ENCODE measurements at regions not wholly inside any gene's neighbourhood (a gene's known extent, or its start where the extent isn't known, plus 50 kb on each side); places are given as distances from the start of the nearest gene placed in this dataset.

DNA sequence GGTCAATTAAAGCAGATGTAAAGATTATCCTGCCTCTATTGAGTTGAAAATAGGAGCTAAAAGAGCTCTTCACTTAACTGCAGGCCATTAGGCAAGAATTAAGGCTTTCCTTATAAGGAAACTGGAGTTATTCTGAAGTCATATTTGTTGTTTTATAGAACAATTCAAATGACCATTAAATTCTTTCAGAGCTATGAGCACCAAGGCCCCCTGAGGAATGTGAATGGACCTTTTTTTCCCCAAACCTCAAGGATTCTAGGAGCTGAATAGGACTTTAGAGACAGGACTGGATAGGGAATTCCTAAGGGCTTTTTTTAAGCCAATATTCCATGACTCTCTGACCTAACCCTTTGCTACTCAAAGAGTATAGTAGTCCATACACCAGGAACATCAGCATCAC is 565.7 kb upstream of the BTBD3 start:
- Histone ChIP-seq H3K36me3 (no peaks in the 10 kb centered on the region), H3K9me3 (no peaks in the 10 kb centered on the region), H3K27me3 (no peaks in the 10 kb centered on the region), H3K4me1 (no peaks in the 10 kb centered on the region), H3K27ac (no peak overlapping the region), H3K4me3 (no peak overlapping the region)
- DNase-seq, result no peak
- no peak for TF ChIP-seq POLR2A (IDR thresholded peaks at IDR 0.05)
- TF ChIP-seq, protein P1, sequence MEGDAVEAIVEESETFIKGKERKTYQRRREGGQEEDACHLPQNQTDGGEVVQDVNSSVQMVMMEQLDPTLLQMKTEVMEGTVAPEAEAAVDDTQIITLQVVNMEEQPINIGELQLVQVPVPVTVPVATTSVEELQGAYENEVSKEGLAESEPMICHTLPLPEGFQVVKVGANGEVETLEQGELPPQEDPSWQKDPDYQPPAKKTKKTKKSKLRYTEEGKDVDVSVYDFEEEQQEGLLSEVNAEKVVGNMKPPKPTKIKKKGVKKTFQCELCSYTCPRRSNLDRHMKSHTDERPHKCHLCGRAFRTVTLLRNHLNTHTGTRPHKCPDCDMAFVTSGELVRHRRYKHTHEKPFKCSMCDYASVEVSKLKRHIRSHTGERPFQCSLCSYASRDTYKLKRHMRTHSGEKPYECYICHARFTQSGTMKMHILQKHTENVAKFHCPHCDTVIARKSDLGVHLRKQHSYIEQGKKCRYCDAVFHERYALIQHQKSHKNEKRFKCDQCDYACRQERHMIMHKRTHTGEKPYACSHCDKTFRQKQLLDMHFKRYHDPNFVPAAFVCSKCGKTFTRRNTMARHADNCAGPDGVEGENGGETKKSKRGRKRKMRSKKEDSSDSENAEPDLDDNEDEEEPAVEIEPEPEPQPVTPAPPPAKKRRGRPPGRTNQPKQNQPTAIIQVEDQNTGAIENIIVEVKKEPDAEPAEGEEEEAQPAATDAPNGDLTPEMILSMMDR (IDR thresholded peaks at IDR 0.05), result no peak

DNA sequence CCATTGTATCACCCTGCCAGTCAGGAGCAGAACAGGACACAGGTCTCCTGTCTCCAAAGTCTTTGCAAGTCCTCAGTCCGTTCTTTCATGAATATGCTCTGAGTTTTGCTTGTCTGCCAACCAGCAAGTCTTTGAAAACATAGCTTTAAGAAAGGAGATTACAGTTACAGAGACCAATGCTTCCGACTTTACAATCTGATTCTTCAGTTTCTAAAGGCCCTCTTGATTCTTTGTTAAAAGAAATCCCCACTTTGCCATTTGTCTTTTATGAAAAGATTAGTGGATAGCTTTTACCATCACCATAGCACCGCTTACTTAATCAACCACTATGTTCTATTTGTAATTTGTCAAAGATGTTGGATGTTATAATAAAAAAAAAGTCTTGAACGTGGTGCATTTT is 562.8 kb upstream of the BTBD3 start:
- no peaks in the 10 kb centered on the region for H3K36me3 ChIP-seq
- H3K4me1 ChIP-seq, result no peaks in the 10 kb centered on the region
- no peak overlapping the region for H3K27ac ChIP-seq
- no peak overlapping the region for H3K4me3 ChIP-seq
- H3K9me3 ChIP-seq, result no peaks in the 10 kb centered on the region
- TF ChIP-seq POLR2A (IDR thresholded peaks at IDR 0.05), result no peak
- TF ChIP-seq, protein P1 (IDR thresholded peaks at IDR 0.05), result no peak
- no peak for DNase-seq
- no peaks in the 10 kb centered on the region for H3K27me3 ChIP-seq

DNA sequence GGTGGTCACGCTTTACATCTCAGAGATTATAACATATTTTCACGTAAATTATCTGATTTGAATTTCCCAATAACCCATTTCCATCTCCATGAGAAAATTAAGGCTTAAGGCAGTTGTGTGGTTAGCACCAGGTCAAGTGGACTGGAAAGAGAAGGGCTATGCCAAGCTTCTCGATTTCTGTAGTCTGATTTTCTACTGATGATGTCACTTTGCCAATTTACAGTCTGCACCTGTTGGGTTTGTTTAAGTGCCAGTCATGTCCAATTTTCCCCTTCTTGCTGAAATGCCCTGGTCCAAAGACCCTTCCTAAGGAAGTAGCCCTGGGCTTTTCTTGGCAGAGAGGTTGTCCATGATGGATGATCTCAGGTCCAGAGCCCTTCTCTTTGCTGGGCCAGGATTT is 562.3 kb upstream of the BTBD3 start:
- Histone ChIP-seq H3K27ac (no peak overlapping the region), H3K4me1 (no peaks in the 10 kb centered on the region), H3K36me3 (no peaks in the 10 kb centered on the region), H3K4me3 (no peak overlapping the region), H3K27me3 (no peaks in the 10 kb centered on the region), H3K9me3 (no peaks in the 10 kb centered on the region)
- DNase-seq, result no peak
- no peak for TF ChIP-seq POLR2A (IDR thresholded peaks at IDR 0.05)
- TF ChIP-seq, protein P1 (IDR thresholded peaks at IDR 0.05), result no peak

DNA sequence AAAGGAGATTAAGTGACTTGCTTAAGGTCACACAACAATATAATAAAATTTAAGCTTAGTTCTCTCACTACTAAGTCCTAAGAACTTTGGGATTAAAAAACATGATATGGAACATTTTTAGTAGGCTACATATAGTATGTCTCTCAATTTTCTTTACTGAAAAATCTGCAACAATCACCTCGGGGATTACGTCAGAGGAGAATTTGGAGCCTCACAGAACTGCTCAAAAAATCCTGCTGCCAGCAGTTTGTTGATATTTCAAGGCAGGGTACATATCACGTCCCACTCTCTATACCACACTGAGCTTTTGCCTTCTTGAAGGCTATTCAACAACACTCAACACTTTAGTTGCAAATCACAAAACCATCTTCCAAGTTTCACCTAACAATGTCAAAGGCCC is 561.6 kb upstream of the BTBD3 start:
- no peak for DNase-seq
- no peak overlapping the region for H3K4me3 ChIP-seq
- no peaks in the 10 kb centered on the region for H3K27me3 ChIP-seq
- TF ChIP-seq, protein P1 (IDR thresholded peaks at IDR 0.05), result no peak
- no peak for TF ChIP-seq POLR2A (IDR thresholded peaks at IDR 0.05)
- H3K4me1 ChIP-seq, result no peaks in the 10 kb centered on the region
- H3K36me3 ChIP-seq, result no peaks in the 10 kb centered on the region
- no peak overlapping the region for H3K27ac ChIP-seq
- H3K9me3 ChIP-seq, result no peaks in the 10 kb centered on the region

DNA sequence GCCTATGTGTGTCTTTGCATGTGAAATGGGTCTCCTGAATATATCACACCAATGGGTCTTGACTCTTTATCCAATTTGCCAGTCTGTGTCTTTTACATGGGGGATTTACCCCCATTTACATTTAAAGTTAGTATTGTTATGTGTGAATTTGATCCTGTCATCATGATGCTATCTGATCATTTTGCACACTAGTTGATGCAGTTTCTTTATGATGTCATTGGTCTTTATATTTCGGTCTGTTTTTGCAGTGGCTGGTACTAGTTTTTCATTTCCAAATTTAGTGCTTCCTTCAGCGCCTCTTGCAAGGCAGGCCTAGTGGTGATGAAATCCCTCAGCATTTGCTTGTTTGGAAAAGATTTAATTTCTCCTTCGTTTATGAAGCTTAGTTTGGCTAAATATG is 555.2 kb upstream of the BTBD3 start:
- H3K4me1 ChIP-seq, result no peaks in the 10 kb centered on the region
- H3K27ac ChIP-seq, result no peak overlapping the region
- H3K4me3 ChIP-seq, result no peak overlapping the region
- TF ChIP-seq POLR2A (IDR thresholded peaks at IDR 0.05), result no peak
- TF ChIP-seq, protein P1 (IDR thresholded peaks at IDR 0.05), result no peak
- H3K36me3 ChIP-seq, result no peaks in the 10 kb centered on the region
- H3K9me3 ChIP-seq, result no peaks in the 10 kb centered on the region
- DNase-seq, result no peak
- H3K27me3 ChIP-seq, result no peaks in the 10 kb centered on the region

DNA sequence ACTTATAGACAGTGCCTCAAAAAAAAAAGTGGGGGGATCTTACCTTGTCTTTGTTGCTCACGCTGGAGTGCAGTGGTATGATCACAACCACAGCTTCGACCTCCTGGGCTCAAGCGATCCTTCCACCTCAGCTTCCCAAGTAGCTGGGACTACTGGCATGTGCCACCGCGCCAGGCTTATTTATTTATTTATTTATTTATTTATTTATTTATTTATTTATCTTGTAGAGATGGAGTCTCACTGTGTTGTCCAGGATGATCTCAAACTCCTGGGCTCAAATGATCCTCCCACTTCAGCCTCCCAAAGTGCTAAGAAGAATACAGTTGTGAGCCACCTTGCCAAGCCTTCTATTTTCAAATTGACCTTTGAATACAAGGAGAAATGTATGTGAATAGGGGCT is 553.0 kb upstream of the BTBD3 start:
- Histone ChIP-seq H3K4me1 (no peaks in the 10 kb centered on the region), H3K9me3 (no peaks in the 10 kb centered on the region), H3K4me3 (no peak overlapping the region), H3K27me3 (no peaks in the 10 kb centered on the region), H3K27ac (no peak overlapping the region), H3K36me3 (no peaks in the 10 kb centered on the region)
- TF ChIP-seq, protein P1 (IDR thresholded peaks at IDR 0.05), result no peak
- no peak for TF ChIP-seq POLR2A (IDR thresholded peaks at IDR 0.05)
- no peak for DNase-seq

All from Peyer's patch (tissue), 4 donors.